Naive B cell (primary cell): ENCODE measurements at regions not wholly inside any gene's neighbourhood (a gene's known extent, or its start where the extent isn't known, plus 50 kb on each side); places are given as distances from the start of the nearest gene placed in this dataset.

ENCODE experiments used
- ATAC-seq, 2 donors: fragments of 150-1000 bp; cut with Tn5 transposase; 2 replicates each; pipeline ENCODE4 v1.10.0; 2021; ENCODE audit warnings: low read depth in 2 of 2, mild to moderate bottlenecking in 2 of 2, moderate library complexity in 2 of 2
- DNase-seq: peaks from one replicate; pipeline ENCODE4 v3.0.0; 2022
- H3K27ac Mint-ChIP-seq, 6 donors: one replicate each; pipeline ENCODE4 v1.8.0; 2020 to 2022; ENCODE audit warnings: mild to moderate bottlenecking in 6 of 6, mixed read lengths in 6 of 6, moderate library complexity in 5 of 6, inconsistent platforms in 2 of 6
- H3K27me3 Mint-ChIP-seq, 3 donors: one replicate each; pipeline ENCODE4 v1.8.0; 2021 to 2022; ENCODE audit warnings: mixed read lengths in 3 of 3, mild to moderate bottlenecking in 1 of 3
- H3K36me3 Mint-ChIP-seq, 2 donors: one replicate each; pipeline ENCODE4 v1.8.0; 2020 to 2022; ENCODE audit warnings: mixed read lengths in 2 of 2, inconsistent platforms in 1 of 2, mild to moderate bottlenecking in 1 of 2
- H3K4me1 Mint-ChIP-seq, 3 donors: one replicate each; pipeline ENCODE4 v1.8.0; 2020 to 2022; ENCODE audit warnings: mixed read lengths in 3 of 3, inconsistent platforms in 1 of 3, mild to moderate bottlenecking in 1 of 3, moderate library complexity in 1 of 3
- H3K4me3 Mint-ChIP-seq, 8 donors: one replicate each; pipeline ENCODE4 v1.8.0; 2020 to 2022; ENCODE audit warnings: mild to moderate bottlenecking in 8 of 8, mixed read lengths in 8 of 8, moderate library complexity in 8 of 8, inconsistent platforms in 2 of 8
- H3K9me3 Mint-ChIP-seq, 7 donors: one replicate each; pipeline ENCODE4 v1.8.0; 2020 to 2022; ENCODE audit warnings: mixed read lengths in 7 of 7, mild to moderate bottlenecking in 5 of 7, inconsistent platforms in 2 of 7, moderate library complexity in 1 of 7

DNA sequence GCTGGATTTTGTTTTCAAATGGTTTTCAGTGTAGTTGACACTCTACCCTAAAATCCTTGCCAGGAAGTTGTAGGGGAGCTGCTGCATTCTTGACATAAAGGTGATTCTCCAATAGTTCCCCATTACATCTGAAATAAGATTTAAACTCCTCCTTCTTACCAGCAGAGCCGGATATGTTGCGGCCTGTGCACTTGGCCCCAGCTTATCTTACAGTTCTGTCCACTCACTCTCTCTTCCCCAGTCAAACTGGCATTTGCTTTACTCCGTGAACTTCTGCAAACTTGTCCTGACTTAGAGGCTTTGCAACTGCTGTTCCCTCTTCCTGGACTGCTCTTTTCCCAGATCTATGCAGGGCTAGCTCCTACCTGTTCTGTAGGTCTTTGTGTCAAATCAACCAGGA lies 929.5 kb downstream of the VRK1 start:
- no peak for ATAC-seq

DNA sequence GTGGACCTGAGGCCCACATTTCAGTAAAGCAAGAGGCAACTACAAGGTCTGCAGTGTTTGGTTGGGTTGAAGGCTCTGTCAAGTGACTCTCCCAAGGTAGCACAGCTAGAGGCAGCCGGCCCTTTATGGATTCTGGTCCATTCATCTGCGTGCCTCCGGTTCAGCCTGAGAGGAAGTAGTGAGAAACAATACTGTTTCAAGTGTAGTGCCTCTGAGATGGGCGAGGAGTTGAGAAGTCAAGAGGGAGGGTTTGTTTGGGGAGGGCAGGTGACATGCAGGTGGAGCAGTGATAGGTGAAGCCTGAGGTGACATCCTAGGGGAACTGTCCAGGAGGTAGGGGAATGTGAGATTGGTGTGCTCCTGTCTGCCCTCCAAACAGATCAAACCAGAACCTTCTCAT lies 933.5 kb downstream of the VRK1 start:
- ATAC-seq (no peak), DNase-seq (no peak)
- Mint-ChIP-seq H3K4me3 (no peak overlapping the region), H3K27me3 (no peaks in the 10 kb centered on the region), H3K4me1 (no peaks in the 10 kb centered on the region), H3K9me3 (peaks cover 0 to 7% (median 4%) of the 10 kb centered on the region in 7 donors), H3K27ac (no peak overlapping the region), H3K36me3 (no peaks in the 10 kb centered on the region)

More for the DNA sequence above, 929.5 kb downstream of the VRK1 start:
- DNase-seq, result no peak
- H3K4me1 Mint-ChIP-seq, result no peaks in the 10 kb centered on the region
- H3K27me3 Mint-ChIP-seq, result no peaks in the 10 kb centered on the region
- H3K9me3 Mint-ChIP-seq, result peaks cover 4 to 22% (median 9%) of the 10 kb centered on the region in 7 donors
- no peak overlapping the region for H3K4me3 Mint-ChIP-seq
- no peaks in the 10 kb centered on the region for H3K36me3 Mint-ChIP-seq
- H3K27ac Mint-ChIP-seq, result no peak overlapping the region

DNA sequence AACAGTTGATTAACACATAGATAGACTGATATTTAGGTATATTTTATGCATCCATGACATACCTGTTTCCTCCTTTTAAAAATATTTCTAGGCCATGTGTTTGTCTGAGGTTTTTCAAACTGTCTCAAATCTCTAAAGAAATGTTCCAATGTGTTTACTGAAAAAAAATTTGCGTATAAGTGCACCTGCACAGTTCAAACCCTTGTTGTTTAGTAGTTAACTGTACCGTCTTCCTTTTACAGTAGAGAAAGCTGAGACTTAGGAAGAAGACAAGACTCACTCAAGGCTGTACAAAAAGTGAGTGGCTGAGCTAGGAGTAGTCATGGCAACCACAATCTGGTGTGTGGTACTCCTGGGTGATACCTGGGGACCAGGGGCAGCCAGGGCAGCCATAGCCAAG lies 934.6 kb downstream of the VRK1 start:
- no peaks in the 10 kb centered on the region for H3K27me3 Mint-ChIP-seq
- no peaks in the 10 kb centered on the region for H3K4me1 Mint-ChIP-seq
- no peaks in the 10 kb centered on the region for H3K36me3 Mint-ChIP-seq
- peaks cover 0 to 7% (median 4%) of the 10 kb centered on the region in 7 donors for H3K9me3 Mint-ChIP-seq
- ATAC-seq, result no peak
- no peak for DNase-seq
- no peak overlapping the region for H3K4me3 Mint-ChIP-seq
- no peak overlapping the region for H3K27ac Mint-ChIP-seq

DNA sequence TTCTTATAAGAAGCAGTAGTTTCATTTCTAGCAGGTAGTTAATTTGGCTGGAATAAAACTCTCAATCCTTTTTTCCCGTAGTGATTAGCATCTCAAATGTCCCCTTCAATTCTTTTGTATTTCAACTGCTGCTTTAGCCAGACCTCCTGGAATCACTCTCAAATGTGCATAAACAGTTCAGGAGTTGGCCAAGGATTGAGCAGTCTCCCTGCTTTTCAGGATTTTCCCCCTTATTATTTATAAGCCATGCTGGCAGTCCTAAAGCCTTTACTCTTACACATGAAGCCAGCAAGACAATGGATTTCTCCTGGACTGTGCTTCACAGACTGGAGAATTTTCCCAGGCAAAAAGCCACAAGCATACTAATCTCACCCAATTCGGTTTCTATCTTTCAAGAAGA lies 950.1 kb downstream of the VRK1 start:
- DNase-seq (no peak), ATAC-seq (no peak)
- Mint-ChIP-seq H3K27me3 (no peaks in the 10 kb centered on the region), H3K4me3 (no peak overlapping the region), H3K9me3 (peaks cover 0 to 13% (median 7%) of the 10 kb centered on the region in 7 donors), H3K4me1 (no peaks in the 10 kb centered on the region), H3K36me3 (no peaks in the 10 kb centered on the region), H3K27ac (no peak overlapping the region)

GRCh38 chr14:97748616-97749015 lies 951.4 kb downstream of the VRK1 start:
- Mint-ChIP-seq H3K27me3 (no peaks in the 10 kb centered on the region), H3K36me3 (no peaks in the 10 kb centered on the region), H3K4me3 (no peak overlapping the region), H3K9me3 (peaks cover 0 to 13% (median 7%) of the 10 kb centered on the region in 7 donors), H3K27ac (no peak overlapping the region), H3K4me1 (no peaks in the 10 kb centered on the region)
- ATAC-seq, result no peak
- DNase-seq, result no peak

DNA sequence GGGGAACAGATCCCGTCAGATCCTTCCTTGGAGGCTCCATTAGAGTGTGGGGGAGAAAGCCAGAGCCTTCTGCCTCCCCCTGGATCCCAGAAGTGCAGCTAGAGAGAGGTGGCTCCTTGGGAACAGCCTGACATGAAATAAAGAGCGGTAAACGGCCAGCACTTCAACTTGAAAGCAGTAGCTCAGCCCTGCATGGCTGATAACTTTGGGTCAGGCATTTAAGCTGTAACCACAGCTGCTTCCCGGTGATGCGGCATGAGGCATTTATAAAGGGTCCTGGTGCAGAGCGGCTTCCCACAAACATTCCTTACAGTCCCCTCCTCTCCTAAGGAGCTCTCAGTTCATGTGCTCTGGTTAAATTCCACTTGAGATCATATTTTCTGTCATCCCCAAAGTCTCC lies 960.3 kb downstream of the VRK1 start:
- no peaks in the 10 kb centered on the region for H3K4me1 Mint-ChIP-seq
- peaks cover 0 to 4% (median 0%) of the 10 kb centered on the region in 7 donors for H3K9me3 Mint-ChIP-seq
- ATAC-seq, result no peak
- no peak overlapping the region for H3K4me3 Mint-ChIP-seq
- H3K36me3 Mint-ChIP-seq, result no peaks in the 10 kb centered on the region
- no peaks in the 10 kb centered on the region for H3K27me3 Mint-ChIP-seq
- no peak overlapping the region for H3K27ac Mint-ChIP-seq
- DNase-seq, result no peak

GRCh38 chr14:97760050-97760449 lies 962.9 kb downstream of the VRK1 start:
- H3K4me3 Mint-ChIP-seq, result no peak overlapping the region
- H3K4me1 Mint-ChIP-seq, result no peaks in the 10 kb centered on the region
- DNase-seq (no peak), ATAC-seq (no peak)
- no peaks in the 10 kb centered on the region for H3K36me3 Mint-ChIP-seq
- H3K27me3 Mint-ChIP-seq, result no peaks in the 10 kb centered on the region
- H3K9me3 Mint-ChIP-seq, result peaks cover 0 to 3% (median 0%) of the 10 kb centered on the region in 7 donors
- H3K27ac Mint-ChIP-seq, result no peak overlapping the region

DNA sequence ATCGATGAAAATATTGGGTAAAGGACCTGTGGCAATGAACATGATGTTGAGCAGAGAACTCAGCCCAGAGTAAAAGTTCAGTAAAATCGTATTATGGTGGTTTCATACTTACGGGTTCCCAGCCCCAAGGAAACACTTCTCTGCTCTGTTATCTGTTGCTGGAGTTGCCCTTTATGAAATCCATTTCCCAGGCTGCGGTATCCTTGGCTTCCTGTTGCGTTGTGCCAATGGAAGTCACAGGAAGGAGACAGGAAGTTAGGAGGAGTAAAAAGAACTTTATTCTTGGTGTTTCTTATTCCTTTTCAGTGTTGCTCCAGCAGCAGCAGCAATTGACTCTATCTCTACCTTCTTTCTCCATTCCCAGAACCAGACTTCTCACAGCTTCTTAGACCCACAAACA lies 965.2 kb downstream of the VRK1 start:
- Mint-ChIP-seq H3K27me3 (no peaks in the 10 kb centered on the region), H3K4me3 (no peak overlapping the region), H3K36me3 (no peaks in the 10 kb centered on the region), H3K27ac (no peak overlapping the region), H3K9me3 (peaks cover 0 to 4% (median 0%) of the 10 kb centered on the region in 7 donors), H3K4me1 (no peaks in the 10 kb centered on the region)
- DNase-seq (no peak), ATAC-seq (no peak)

DNA sequence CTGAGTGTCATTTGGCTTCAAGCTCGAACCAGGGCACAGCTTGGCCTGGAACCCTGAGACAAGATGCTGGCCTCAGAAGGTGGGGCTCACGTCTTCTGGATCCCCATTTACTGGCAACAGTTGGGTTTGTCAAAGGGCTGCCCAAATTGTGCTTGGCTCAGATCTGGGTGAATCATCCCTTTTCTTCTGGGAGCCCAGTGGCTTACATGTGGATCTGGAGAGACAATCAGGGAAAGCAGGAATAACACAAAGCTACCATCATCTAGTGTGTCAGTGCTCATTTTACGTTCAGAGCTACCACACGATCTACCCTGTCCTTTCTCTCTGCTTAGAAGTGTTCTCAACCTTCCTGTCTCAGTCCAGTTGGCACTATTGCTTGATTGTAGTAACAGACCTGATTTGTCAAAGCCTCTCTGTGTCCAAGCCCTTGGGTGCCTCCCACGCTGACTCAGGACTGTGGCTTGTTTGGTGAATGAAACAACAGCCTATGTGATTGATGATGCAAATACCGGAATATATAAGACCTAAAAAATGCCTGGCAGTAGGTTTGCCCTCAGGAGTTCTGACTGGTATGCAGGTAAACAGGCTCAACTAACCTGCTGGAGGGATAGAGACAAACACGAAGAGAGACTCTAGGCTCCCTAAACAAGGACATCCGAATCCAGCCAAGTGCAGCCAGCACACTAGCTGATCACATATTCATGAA lies 974.3 kb downstream of the VRK1 start:
- Mint-ChIP-seq H3K9me3 (peaks cover 0 to 29% (median 5%) of the 10 kb centered on the region in 7 donors), H3K36me3 (no peaks in the 10 kb centered on the region), H3K27me3 (no peaks in the 10 kb centered on the region), H3K4me1 (no peaks in the 10 kb centered on the region), H3K27ac (no peak overlapping the region), H3K4me3 (no peak overlapping the region)
- DNase-seq, result no peak
- no peak for ATAC-seq

DNA sequence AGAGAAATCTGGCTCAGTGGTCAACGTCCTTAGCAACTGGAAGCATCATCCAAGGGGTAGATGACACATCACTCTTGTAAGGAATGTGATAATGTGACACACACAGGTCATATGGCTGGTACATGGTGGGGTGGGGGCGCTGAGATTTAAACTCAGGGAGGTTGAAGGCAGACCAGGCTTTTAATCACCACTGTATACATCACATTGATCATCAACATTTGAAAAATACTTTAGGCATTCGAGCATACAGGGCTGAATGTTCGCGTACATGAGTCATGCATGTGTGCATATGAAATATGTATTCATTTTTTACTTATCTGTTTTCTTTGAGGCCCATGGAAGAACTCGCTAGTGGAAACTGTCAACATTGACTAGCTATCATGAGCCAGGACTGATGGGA lies 976.4 kb downstream of the VRK1 start:
- ATAC-seq (no peak), DNase-seq (no peak)
- no peak overlapping the region for H3K4me3 Mint-ChIP-seq
- H3K36me3 Mint-ChIP-seq, result no peaks in the 10 kb centered on the region
- no peak overlapping the region for H3K27ac Mint-ChIP-seq
- H3K4me1 Mint-ChIP-seq, result no peaks in the 10 kb centered on the region
- H3K9me3 Mint-ChIP-seq, result peaks cover 0 to 23% (median 3%) of the 10 kb centered on the region in 7 donors
- no peaks in the 10 kb centered on the region for H3K27me3 Mint-ChIP-seq

GRCh38 chr14:97776890-97777558 lies 979.8 kb downstream of the VRK1 start:
- Mint-ChIP-seq H3K4me1 (no peaks in the 10 kb centered on the region), H3K9me3 (peaks cover 0 to 10% (median 5%) of the 10 kb centered on the region in 7 donors)

DNA sequence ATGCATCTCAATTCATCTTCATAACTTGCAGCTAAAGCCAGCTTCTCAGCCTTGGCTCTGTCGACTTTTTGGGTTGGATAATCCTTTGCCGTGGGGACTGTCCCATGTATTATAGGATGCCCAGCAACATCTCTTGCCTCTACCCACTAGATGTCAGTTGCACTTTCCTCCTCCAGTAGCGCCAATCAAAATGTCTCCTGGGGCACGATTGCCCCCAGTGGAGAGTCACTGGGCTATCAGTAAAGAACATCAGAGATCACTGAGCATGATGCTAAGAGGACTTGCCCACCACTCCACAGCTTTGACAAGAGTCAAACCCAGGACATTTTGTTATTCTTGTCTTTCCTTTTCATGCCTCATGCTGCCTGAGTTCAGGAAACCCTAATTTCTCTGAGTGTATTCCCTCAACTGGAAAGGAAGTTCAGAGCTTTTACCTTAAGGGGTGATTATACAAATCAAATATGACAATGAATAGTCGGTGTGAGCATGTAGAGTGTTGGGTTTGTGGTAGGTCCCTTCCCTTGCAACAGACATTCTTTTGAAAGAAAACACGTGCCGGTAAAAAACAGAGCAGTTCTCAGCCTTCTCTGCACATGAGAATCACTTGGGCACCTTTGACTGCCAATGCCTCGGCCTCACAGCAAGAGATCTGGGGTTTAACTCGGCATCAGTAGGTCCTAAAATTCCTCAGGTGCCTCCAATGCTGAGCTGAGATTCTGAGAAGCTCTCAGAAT lies 980.6 kb downstream of the VRK1 start:
- no peak overlapping the region for H3K27ac Mint-ChIP-seq
- no peaks in the 10 kb centered on the region for H3K27me3 Mint-ChIP-seq
- no peaks in the 10 kb centered on the region for H3K36me3 Mint-ChIP-seq
- H3K9me3 Mint-ChIP-seq, result peaks cover 0 to 12% (median 5%) of the 10 kb centered on the region in 7 donors
- DNase-seq, result no peak
- no peaks in the 10 kb centered on the region for H3K4me1 Mint-ChIP-seq
- no peak overlapping the region for H3K4me3 Mint-ChIP-seq
- ATAC-seq, result no peak

More at GRCh38 chr14:97776890-97777558, 979.8 kb downstream of the VRK1 start:
- H3K36me3 Mint-ChIP-seq, result no peaks in the 10 kb centered on the region
- no peak overlapping the region for H3K4me3 Mint-ChIP-seq
- H3K27ac Mint-ChIP-seq, result no peak overlapping the region
- no peaks in the 10 kb centered on the region for H3K27me3 Mint-ChIP-seq
- no peak for DNase-seq
- no peak for ATAC-seq

DNA sequence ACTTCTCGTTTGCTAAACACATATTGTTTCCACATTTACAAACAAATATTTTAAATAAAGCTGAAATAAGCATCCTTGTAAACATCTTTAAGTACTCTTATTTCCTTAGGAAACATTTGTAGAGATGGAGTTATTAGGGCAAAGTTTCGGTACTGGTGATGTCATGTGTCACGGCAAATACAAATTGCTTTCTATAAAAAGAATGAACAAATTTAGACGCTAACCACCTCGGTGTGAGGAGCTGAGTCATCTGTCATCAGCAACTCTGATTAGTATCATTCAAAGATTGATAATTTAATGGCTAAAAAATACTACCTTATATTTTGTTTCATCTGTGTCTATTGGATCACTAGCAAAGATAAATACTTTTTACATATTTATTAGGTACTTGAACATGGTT lies 982.0 kb downstream of the VRK1 start:
- H3K4me3 Mint-ChIP-seq, result no peak overlapping the region
- H3K27me3 Mint-ChIP-seq, result no peaks in the 10 kb centered on the region
- ATAC-seq, result no peak
- H3K9me3 Mint-ChIP-seq, result peaks cover 0 to 12% (median 7%) of the 10 kb centered on the region in 7 donors
- no peaks in the 10 kb centered on the region for H3K4me1 Mint-ChIP-seq
- no peaks in the 10 kb centered on the region for H3K36me3 Mint-ChIP-seq
- DNase-seq, result no peak
- H3K27ac Mint-ChIP-seq, result no peak overlapping the region

GRCh38 chr14:97780804-97781203 lies 983.6 kb downstream of the VRK1 start:
- Mint-ChIP-seq H3K27ac (no peak overlapping the region), H3K4me1 (no peaks in the 10 kb centered on the region), H3K4me3 (no peak overlapping the region), H3K36me3 (no peaks in the 10 kb centered on the region), H3K9me3 (peaks cover 0 to 17% (median 4%) of the 10 kb centered on the region in 7 donors), H3K27me3 (no peaks in the 10 kb centered on the region)
- DNase-seq, result no peak
- ATAC-seq, result no peak
